ENCODE measurements at regions not wholly inside any gene's neighbourhood (a gene's known extent, or its start where the extent isn't known, plus 50 kb on each side); places are given as distances from the start of the nearest gene placed in this dataset.

- Histone ChIP-seq H3K27me3 (replicated peaks; ENCODE audit: insufficient read depth, low read length) (no peaks in the 10 kb centered on the region), H2AFZ (ENCODE audit: low read length) (no peak overlapping the region), H3K36me3 (replicated peaks; ENCODE audit: insufficient read depth, low read length) (no peaks in the 10 kb centered on the region), H3F3A (ENCODE audit: insufficient read depth, low read length) (no peaks in the 10 kb centered on the region), H4K20me1 (ENCODE audit: insufficient read depth, low read length) (no peaks in the 10 kb centered on the region), H3K79me2 (ENCODE audit: low read length) (no peaks in the 10 kb centered on the region), H3K27ac (ENCODE audit: low read length) (no peak overlapping the region), H3K9ac (ENCODE audit: low read length) (no peak overlapping the region), H3K4me1 (ENCODE audit: low read length) (no peaks in the 10 kb centered on the region), H3K9me2 (replicated peaks; ENCODE audit: insufficient read depth, low read length) (no peaks in the 10 kb centered on the region), H3K4me3 (ENCODE audit: low read length) (no peak overlapping the region), H3K4me2 (ENCODE audit: low read depth, low read length) (no peak overlapping the region), H3K9me3 (replicated peaks; ENCODE audit: insufficient read depth, low read length) (no peaks in the 10 kb centered on the region)
- no peak for DNase-seq
- no peak for TF ChIP-seq CTCF (IDR thresholded peaks at IDR 0.05; ENCODE audit: low read length)
- TF ChIP-seq EZH2 (optimal IDR thresholded peaks at IDR 0.05; ENCODE audit: low read depth, low read length), result no peak
- no peak for TF ChIP-seq EZH2phosphoT487 (IDR thresholded peaks at IDR 0.05; ENCODE audit: low read length)
These were observed 514.7 kb upstream of the CHORDC1 start for GRCh38 chr11:90737444-90738050.

- no peaks in the 10 kb centered on the region for H3K9me3 ChIP-seq (replicated peaks; ENCODE audit: insufficient read depth, low read length)
- no peak overlapping the region for H2AFZ ChIP-seq (ENCODE audit: low read length)
- no peaks in the 10 kb centered on the region for H3K79me2 ChIP-seq (ENCODE audit: low read length)
- H3F3A ChIP-seq (ENCODE audit: insufficient read depth, low read length), result no peaks in the 10 kb centered on the region
- H3K4me3 ChIP-seq (ENCODE audit: low read length), result no peak overlapping the region
- H4K20me1 ChIP-seq (ENCODE audit: insufficient read depth, low read length), result no peaks in the 10 kb centered on the region
- no peak overlapping the region for H3K27ac ChIP-seq (ENCODE audit: low read length)
- no peak for DNase-seq
- H3K36me3 ChIP-seq (replicated peaks; ENCODE audit: insufficient read depth, low read length), result no peaks in the 10 kb centered on the region
- H3K4me1 ChIP-seq (ENCODE audit: low read length), result no peaks in the 10 kb centered on the region
- H3K9ac ChIP-seq (ENCODE audit: low read length), result no peak overlapping the region
- H3K9me2 ChIP-seq (replicated peaks; ENCODE audit: insufficient read depth, low read length), result no peaks in the 10 kb centered on the region
- no peak overlapping the region for H3K4me2 ChIP-seq (ENCODE audit: low read depth, low read length)
- no peaks in the 10 kb centered on the region for H3K27me3 ChIP-seq (replicated peaks; ENCODE audit: insufficient read depth, low read length)
- TF ChIP-seq CTCF (IDR thresholded peaks at IDR 0.05; ENCODE audit: low read length), result no peak
- no peak for TF ChIP-seq EZH2 (optimal IDR thresholded peaks at IDR 0.05; ENCODE audit: low read depth, low read length)
- TF ChIP-seq EZH2phosphoT487 (IDR thresholded peaks at IDR 0.05; ENCODE audit: low read length), result no peak
These were observed 509.6 kb upstream of the CHORDC1 start for GRCh38 chr11:90732486-90732885.

DNA sequence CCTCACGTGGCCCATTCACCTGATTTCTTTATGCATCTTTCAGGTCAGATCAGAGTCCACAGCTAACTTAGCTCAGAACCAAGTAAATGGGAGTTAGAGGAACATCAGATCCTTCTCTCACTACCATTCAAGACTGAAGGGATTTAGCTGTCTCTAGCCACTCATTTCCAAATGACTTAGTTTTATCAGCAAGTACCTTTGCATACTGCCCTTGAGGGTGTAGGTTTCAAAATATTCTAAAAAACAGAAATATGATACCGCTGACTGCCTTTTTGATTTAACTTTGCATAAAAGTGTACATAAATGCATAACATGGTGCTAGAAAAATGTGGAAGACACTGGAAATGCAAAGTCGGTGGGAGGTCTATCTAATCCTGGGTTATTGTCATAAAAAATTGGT is 500.6 kb upstream of the CHORDC1 start:
- Histone ChIP-seq H4K20me1 (ENCODE audit: insufficient read depth, low read length) (no peaks in the 10 kb centered on the region), H3K9ac (ENCODE audit: low read length) (no peak overlapping the region), H3K36me3 (replicated peaks; ENCODE audit: insufficient read depth, low read length) (no peaks in the 10 kb centered on the region), H3K4me3 (ENCODE audit: low read length) (no peak overlapping the region), H3K4me1 (ENCODE audit: low read length) (no peaks in the 10 kb centered on the region), H3K9me2 (replicated peaks; ENCODE audit: insufficient read depth, low read length) (no peaks in the 10 kb centered on the region), H2AFZ (ENCODE audit: low read length) (no peak overlapping the region), H3K79me2 (ENCODE audit: low read length) (no peaks in the 10 kb centered on the region), H3K27me3 (replicated peaks; ENCODE audit: insufficient read depth, low read length) (no peaks in the 10 kb centered on the region), H3F3A (ENCODE audit: insufficient read depth, low read length) (no peaks in the 10 kb centered on the region), H3K27ac (ENCODE audit: low read length) (no peak overlapping the region), H3K9me3 (replicated peaks; ENCODE audit: insufficient read depth, low read length) (no peaks in the 10 kb centered on the region), H3K4me2 (ENCODE audit: low read depth, low read length) (no peak overlapping the region)
- TF ChIP-seq EZH2phosphoT487 (IDR thresholded peaks at IDR 0.05; ENCODE audit: low read length) (no peak), CTCF (IDR thresholded peaks at IDR 0.05; ENCODE audit: low read length) (no peak), EZH2 (optimal IDR thresholded peaks at IDR 0.05; ENCODE audit: low read depth, low read length) (no peak)
- no peak for DNase-seq
